GM12801 (cell line): ENCODE measurements at regions not wholly inside any gene's neighbourhood (a gene's known extent, or its start where the extent isn't known, plus 50 kb on each side); places are given as distances from the start of the nearest gene placed in this dataset.

Source experiments
- CTCF ChIP-seq: IDR thresholded peaks from one replicate; pipeline ENCODE4 v1.5.1; 2011; ENCODE audit warnings: control low read depth; ENCODE audit not compliant: insufficient read length; ENCODE audit errors: extremely low read depth

- no peak for TF ChIP-seq CTCF
Measured at GRCh38 chr12:89262855-89263552, 89.3 kb downstream of the DUSP6 start.

- TF ChIP-seq CTCF: no peak
Measured at GRCh38 chr12:89261982-89262381, 90.3 kb downstream of the DUSP6 start.

GRCh38 chr12:89260841-89261637 lies 91.3 kb downstream of the DUSP6 start:
- no peak for TF ChIP-seq CTCF

GRCh38 chr12:89259821-89260220 lies 92.5 kb downstream of the DUSP6 start:
- TF ChIP-seq CTCF: no peak

GRCh38 chr12:89258240-89258969 lies 93.9 kb downstream of the DUSP6 start:
- no peak for TF ChIP-seq CTCF

- TF ChIP-seq CTCF: no peak
Measured at GRCh38 chr12:89257340-89257739, 95.0 kb downstream of the DUSP6 start.

- TF ChIP-seq CTCF: no peak
Measured at GRCh38 chr12:89256060-89256459, 96.2 kb downstream of the DUSP6 start.
